Dermis microvascular lymphatic vessel endothelial cell (primary cell): ENCODE measurements at regions not wholly inside any gene's neighbourhood (a gene's known extent, or its start where the extent isn't known, plus 50 kb on each side); places are given as distances from the start of the nearest gene placed in this dataset.
"Not testable (repeated sequence)": the region's sequence is repeated elsewhere in the genome, so short reads cannot be mapped to it uniquely, and the experiment has no call there.

Source experiments
- DNase-seq, 2 donors: peaks; one replicate each; pipeline versions ENCODE4 v3.0.0 to v3.0.0-alpha.2; 2010; ENCODE audit warnings: low read depth in 2 of 2

DNA sequence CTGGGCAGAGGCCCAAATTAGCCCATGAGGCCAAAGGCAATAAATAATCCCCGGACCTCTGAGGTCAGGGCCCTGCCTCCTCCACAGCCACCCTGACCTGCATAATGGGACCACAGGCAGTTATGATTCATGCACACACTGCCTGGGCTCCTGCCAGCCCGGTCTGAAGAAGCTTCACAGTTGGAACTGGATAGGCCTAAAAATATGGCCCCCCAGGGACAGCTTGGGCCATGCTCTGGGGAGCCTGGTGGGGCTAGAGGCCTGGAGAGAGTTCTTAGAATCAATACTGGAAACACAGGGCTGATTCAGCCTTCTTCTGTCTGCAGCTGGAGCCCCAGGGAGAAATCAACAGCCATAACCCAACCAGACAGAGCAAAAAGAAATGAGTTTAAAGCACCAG is 112.8 kb upstream of the CADM1 start:
- DNase-seq = no peak

- DNase-seq = no peak
Measured at GRCh38 chr11:115613986-115614632, 109.9 kb upstream of the CADM1 start.

- no peak for DNase-seq
Measured at GRCh38 chr11:115613004-115613403, 108.8 kb upstream of the CADM1 start.

DNA sequence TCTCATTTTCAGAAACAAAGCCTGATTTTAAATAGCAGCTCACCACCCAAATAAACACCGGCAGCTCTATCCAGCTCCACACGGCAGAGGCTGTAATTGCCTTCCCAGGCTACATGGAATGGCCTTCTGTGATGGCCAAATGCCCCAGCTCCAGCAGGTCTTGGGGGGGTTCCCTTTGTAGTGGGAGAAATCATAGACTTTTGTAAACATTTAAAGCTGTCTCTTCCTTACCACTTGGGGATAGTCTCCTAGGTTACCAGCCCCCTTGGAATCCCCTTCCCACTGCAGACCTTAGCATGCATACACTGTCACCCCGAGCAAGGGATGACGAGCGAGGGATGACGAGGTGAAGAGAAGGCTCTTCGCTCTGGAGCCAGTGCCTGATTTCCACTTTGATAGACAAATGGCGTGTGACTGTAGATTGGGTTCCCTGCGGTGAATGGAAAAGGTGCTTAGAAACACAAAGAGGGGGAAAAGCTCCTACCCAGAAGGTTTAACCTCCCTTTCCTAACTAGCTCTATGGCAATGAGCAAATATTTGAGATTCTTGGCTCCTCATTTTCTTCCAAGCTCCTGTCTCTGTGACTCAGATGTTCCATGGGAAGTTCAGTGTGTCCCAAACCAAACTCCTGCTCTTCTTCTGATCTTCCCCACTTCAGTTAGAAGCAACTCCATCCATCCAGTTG is 108.0 kb upstream of the CADM1 start:
- no peak for DNase-seq

GRCh38 chr11:115611343-115611742 is 107.1 kb upstream of the CADM1 start:
- DNase-seq = no peak

- DNase-seq = no peak
Measured at GRCh38 chr11:115610908-115611307, 106.7 kb upstream of the CADM1 start.

DNA sequence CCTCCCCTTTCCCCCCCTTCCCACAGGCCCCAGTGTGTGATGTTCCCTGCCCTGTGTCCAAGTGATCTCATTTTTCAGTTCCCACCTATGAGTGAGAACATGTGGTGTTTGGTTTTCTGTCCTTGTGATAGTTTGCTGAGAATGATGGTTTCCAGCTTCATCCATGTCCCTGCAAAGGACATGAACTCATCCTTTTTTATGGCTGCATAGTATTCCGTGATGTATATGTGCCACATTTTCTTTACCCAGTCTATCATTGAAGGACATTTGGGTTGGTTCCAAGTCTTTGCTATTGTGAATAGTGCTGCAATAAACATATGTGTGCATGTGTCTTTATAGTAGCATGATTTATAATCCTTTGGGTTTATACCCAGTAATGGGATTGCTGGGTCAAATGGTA is 106.0 kb upstream of the CADM1 start:
- DNase-seq = not testable (repeated sequence)

GRCh38 chr11:115608976-115609375 is 104.8 kb upstream of the CADM1 start:
- no peak for DNase-seq

- DNase-seq = no peak
Measured at GRCh38 chr11:115607621-115608221, 103.5 kb upstream of the CADM1 start.

- peak; percentile 2 to 11 for DNase-seq
Measured at GRCh38 chr11:115606498-115607220, 102.4 kb upstream of the CADM1 start.

DNA sequence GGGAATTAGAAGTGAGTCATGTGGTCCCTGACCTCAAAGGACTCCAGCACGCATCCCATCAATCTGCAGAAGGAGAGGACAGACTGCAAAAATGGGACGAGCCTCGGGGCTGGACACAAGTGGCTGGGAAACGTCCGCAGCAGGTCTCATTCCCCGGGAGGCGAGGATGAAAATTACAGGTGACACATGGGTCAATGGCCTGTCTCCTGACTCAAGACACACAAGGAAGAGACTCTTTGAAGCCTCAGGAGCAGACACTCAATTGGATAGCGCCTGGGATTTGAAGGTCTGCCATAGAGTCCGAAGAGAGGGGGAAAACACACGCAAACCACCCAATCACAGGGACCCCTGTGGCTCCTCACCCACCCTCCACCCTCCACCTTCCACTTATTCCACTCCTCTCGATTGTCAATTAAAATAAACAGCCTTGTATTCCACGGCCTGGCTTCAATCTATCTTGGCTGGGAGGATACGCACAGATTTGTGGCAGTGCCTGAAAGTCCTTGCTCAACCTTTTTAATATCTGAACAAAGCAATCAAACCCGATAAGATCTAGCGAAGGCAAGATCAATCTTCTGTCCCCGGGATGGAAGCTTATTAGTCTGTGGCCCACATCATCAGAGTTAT is 101.8 kb upstream of the CADM1 start:
- no peak for DNase-seq

DNA sequence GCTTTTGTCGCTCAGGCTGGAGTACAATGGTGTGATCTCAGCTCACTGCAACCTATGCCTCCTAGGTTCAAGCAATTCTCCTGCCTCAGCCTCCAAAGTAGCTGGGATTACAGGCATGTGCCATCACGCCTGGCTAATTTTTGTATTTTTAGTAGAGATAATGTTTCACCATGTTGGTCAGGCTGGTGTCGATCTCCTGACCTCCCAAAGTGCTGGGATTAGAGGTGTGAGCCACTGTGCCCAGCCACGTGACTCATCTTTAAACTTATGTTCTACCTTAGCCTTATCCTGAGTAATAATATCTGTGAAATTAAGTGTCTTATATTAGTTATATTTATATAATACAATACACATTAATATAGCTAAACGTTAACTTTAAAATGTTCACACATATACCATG is 101.2 kb upstream of the CADM1 start:
- not testable (repeated sequence) for DNase-seq

DNA sequence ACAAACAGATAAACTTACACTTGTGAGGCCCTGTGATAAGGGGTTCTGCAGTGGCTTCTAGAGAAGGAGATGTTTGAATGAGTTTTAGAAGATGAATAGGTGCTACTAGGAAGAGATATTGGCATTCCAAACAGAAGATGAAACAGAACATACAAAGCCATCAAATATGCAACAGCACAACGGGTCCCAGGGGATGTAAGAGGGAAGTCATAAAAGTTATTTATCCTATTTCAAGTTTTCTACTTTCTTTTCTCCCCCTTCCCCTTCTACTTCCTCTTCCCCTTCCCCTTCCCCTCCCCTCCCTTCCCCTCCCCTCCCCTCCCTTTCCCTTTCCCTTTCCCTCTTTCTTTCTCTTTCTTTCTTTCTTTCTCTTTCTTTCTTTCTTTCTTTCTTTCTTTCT is 94.9 kb upstream of the CADM1 start:
- DNase-seq = no peak

GRCh38 chr11:115598257-115598901 is 94.2 kb upstream of the CADM1 start:
- no peak for DNase-seq

DNA sequence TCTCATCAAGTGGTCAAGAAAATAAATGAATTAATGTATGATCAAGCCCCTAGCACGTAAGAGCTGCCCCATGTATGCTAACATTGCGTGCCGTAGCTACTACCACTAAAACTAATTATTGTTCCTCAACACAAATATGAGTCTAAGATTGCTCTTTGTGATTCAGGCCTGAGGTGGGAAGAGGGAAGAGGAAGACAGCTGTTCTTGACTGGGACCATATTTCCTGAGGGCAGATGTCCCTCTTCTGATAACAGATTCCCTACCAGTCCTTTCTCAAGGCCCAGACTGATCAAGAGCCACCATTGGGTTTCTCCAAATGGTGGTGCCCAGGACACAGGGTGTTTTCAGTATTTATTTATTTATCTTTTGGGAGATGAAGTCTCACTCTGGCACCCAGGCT is 87.2 kb upstream of the CADM1 start:
- DNase-seq = no peak

- DNase-seq = no peak
Measured at GRCh38 chr11:115590254-115590653, 86.0 kb upstream of the CADM1 start.

GRCh38 chr11:115587718-115588342 is 83.6 kb upstream of the CADM1 start:
- DNase-seq = no peak

DNA sequence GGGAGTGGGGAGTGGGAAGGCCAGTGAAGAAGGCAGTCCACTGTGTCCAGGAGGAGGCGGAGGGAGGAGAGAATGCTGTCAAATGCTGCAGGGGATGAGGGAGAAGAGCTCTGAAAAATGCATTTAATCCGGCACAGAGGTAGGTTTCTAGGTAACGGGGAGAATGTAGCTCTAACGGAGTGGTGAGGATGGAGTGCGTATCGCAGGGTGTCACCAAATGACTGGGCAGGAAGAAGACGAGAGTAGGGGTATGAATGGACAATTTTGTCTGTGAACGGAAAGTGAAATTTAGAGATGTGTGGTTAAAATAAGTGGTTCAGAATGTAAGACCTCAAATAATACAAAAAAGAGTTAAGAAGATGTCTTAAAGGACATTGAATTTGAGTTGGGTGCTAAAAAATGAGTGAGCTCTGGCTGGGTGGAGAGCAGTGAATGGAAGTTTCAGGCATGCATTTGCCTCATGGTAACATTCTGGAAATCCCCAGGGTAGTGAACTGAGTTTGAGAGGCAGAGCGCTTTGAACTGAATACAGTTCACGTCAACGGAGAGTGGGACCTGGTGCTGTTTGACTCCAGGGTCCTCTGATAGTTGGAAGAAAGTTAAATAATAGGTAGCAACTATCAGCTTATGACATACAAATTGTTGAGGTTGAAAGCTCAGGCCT is 81.3 kb upstream of the CADM1 start:
- DNase-seq = no peak

GRCh38 chr11:115581871-115582639 is 77.8 kb upstream of the CADM1 start:
- no peak for DNase-seq
